GM19395 (cell line): ENCODE measurements at regions not wholly inside any gene's neighbourhood (a gene's known extent, or its start where the extent isn't known, plus 50 kb on each side); places are given as distances from the start of the nearest gene placed in this dataset.
"Not testable (repeated sequence)": the region's sequence is repeated elsewhere in the genome, so short reads cannot be mapped to it uniquely, and the experiment has no call there.

Experiments used
- ATAC-seq: cut with Tn5 transposase; IDR thresholded peaks from one replicate; pipeline ENCODE4 v1.9.1; 2021; ENCODE audit warnings: mild to moderate bottlenecking, moderate library complexity; ENCODE audit not compliant: unreplicated experiment

GRCh38 chr16:59809488-59809887, 1075.4 kb upstream of the GOT2 start:
- not testable (repeated sequence) for ATAC-seq

GRCh38 chr16:59783191-59783590, 1049.1 kb upstream of the GOT2 start:
- ATAC-seq, result no peak

GRCh38 chr16:59773330-59773729, 1039.2 kb upstream of the GOT2 start:
- ATAC-seq, result no peak

- no peak for ATAC-seq
Observed at GRCh38 chr16:59759296-59759695, 1025.2 kb upstream of the GOT2 start.

DNA sequence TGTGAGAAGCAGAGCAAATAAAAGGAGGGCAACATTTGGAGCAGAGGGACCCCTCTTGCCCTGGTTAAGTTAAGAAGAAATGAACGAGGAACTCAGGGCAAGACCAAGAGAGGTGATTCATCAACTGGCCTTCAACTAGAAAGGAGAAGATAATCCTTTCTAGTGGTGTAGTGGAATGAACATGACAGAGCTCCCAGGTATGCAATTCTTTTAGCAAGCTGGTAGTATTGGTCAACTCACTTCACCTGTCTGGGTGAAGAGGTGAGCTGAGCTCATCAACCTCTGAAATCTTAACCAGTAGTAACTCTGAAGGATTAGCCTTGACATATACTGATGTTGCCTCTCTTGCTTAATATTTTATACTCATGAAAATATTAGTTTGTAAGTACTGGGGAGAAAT, 1024.7 kb upstream of the GOT2 start:
- no peak for ATAC-seq

DNA sequence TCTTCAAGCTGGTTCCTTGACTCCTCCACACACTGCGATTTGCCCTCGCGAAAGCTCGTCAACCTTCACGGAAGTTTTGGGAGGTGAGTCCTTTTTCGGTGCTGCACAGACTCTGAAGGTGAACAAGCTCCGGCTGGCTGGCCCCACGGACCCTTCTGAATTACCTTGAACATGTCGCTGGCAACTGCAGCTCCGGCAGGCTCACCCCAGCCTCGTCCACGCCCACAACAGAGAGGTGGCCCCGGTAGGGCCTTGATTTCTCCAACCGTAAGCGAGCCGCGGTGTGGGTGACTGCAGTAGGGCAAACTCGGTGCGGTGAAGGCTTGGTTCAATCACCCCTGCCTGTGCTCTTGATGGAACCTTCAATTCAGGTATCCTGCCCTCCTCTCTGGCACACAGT, 1020.7 kb upstream of the GOT2 start:
- no peak for ATAC-seq

DNA sequence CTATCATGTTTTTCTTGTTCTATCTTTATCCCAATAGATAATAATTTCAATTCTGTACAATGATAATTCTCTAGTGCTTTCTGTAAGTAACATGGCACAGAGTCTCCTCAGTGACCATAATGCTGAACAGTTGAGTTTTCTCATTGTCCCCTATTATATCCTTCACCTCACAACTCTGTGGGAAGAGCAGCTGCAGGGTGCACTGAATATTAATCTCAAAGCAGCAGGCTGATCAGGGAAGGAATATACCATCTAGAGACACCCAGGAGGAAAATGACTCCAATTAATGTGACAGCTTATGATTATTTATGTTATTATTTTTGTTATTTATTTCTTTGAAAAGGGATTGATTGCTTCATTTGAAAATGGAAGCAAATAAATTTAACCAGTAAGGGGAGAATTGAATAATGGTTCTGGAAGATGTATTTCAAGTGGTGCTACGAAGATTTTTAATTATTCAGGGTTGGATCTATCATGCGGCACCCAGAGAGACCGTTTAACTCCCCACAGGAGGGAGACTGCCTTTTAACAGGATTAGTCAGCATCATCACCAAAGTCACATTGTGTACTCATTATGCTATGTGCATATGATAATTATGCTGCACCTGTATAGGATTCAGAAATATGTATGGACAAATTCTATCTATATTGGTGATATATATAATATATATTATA, 1015.7 kb upstream of the GOT2 start:
- no peak for ATAC-seq

GRCh38 chr16:59748531-59748930, 1014.4 kb upstream of the GOT2 start:
- ATAC-seq, result no peak

DNA sequence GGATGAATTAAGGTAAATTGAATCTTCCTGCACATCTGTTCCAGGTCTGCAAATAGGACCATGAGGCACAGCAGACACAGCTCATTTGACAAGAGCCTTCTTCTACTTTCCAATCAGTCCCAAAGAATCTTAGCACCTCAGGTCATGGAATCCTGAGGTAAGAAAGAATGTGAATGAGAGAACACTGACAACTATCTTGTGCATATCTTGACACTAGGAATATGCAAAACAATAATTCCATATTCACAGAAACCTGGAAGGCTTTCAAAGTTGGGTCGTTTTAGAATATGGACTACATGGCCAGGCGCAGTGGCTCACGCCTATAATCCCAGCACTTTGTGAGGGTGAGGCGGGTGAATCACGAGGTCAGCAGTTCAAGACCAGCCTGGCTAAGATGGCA, 1009.4 kb upstream of the GOT2 start:
- ATAC-seq, result no peak

DNA sequence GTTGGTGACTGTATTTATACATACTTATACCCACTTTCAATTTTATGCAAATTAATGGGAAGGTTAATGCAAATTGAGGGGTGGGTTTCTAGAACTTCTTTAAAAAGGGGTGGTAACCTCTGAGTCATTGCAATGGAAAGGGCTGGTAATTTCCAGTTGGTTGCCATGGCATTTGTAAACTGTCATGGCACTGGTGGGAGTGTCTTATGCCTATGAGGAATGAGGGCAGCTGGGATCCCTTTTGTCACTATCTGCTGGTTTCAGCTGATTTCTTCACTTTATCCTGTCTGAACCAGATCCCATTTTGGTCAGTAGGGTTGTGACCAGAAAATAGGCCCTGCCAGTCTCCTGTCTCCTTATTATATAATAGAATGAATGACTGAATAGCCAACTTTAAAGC, 1006.7 kb upstream of the GOT2 start:
- no peak for ATAC-seq

DNA sequence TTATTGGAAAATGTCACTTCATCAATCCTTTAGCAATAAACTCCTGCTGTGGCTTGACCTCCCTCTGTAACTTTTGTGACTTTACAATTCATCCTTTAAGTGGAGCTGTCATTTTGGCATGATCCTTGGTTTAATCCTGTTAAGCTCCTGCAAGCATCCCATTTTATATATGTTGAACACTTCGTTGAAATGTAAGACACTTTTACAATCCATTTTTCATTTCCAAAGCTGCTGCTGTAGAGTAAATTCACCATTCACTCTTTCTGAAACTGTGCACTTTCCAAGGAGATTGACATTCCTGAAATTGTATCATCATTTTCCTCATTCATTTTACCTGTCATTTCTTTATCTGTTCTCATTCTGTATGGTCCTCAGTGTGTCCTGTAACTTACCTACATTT, 1003.2 kb upstream of the GOT2 start:
- ATAC-seq, result no peak

- ATAC-seq, result no peak
Observed at GRCh38 chr16:59733321-59733720, 999.2 kb upstream of the GOT2 start.

DNA sequence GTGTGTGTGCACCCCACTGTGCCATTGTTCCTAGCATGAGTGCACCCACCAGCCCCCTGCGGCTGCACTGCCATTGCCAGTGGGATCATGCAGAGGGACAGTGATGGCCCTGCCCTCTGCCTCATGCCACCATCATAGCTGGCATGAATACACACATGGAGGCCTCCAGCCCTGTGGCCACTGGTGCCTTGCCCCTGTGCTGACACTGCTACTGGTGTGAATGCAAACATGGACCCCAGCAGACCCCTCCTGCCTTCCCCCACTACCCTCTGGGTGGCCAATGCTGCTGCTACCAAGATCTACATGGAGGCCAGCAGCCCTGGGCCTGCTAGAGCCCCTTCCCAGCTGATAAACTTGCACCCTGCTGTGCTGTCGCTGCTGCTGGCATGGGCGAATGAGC, 995.5 kb upstream of the GOT2 start:
- ATAC-seq, result no peak

- no peak for ATAC-seq
Observed at GRCh38 chr16:59719121-59719520, 985.0 kb upstream of the GOT2 start.

DNA sequence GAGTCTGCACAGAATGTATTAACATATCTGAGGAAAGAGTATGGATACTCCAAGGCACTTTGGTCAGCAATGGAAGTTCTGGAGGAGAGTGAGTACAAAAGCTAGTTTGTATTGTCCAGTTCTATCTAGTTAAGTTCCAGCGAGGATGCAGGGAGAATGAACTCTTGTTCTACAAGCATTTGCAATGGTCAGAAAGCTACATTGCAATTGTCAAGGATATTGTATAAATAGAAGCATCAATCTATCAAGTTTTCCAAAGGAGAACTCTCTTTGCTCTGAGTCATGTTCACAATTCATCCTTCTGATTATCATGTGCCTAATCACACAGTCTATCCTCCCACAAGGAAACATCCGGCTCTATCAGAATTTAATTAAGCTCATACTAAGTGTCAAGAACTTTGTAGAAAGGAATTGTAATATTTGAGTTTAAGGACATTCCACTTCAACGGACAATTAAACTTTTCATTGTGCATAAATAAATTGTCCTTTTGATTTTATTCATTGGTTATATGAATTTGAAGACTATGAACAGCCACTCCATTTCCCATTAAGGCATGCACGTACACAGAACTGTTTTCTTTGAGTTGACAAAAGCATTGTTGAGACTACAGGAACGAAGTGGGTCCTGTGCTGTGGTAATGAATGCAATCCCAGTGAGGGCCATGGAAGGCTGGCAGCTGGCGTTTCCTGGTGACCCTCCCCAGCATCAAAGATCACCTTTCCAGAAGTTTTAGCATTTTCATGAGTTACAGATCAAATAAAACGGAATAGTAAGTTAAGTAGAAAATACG, 973.5 kb upstream of the GOT2 start:
- ATAC-seq, result no peak

DNA sequence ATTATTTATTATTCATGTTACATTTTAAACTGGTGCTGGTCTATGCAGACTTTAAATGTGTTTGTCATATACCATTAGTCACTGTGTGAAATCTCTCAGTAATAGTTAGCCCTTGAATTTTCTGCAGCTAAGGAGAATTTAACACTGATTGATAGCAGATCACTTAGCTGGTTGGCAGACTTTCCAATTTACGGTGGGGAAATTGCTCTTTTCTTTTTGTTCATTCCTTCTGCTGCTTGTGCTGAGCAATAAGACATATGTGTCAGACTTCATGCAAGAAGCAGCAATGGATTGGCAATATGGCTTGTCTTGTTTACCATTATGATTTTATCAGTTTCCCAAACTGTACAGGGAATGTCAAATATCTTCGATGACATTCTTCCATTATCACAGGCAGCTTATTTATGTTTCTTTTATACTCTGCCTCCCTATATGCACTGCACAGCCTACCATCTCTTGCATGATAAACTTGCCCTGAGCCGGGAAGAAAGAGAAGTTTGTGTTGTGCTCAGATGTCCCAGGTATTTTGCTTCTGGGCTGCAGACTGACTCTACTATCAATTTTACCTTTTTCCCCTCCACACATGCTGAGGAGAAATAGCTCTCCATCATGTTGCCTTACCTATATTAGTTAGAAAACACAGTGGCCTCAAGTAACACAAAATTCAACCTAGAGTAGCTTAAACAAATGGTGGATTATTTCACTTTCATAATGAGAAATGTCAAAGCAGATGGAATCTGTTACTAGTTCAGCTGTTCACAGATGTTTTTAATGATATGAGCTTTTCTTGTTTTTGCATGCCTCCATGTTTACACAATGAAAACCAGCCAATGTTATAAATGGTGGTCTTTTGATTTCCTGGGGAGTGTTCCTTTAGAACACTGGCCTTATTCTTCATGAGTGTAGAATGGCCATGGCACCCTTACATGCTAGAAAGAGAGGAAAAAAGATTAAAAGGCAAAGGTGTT, 968.1 kb upstream of the GOT2 start:
- no peak for ATAC-seq

DNA sequence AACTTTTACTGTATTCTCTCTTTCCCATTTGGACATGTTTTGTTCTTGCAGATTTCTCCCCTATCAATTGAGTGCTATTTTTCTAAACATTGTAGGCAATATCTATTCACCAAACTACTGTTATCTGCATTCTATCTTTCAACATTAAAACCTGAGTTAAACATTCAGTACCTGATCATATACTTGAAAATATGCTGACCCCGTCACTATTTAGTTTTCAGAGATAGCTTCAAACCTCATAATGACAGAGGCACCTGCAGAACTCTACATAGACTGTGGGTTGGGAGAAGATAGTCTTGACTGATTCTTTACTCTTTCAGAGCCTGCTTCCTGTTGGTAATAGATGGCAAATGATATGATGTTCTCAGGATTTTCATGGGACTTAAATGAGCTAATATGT, 965.7 kb upstream of the GOT2 start:
- ATAC-seq, result no peak

DNA sequence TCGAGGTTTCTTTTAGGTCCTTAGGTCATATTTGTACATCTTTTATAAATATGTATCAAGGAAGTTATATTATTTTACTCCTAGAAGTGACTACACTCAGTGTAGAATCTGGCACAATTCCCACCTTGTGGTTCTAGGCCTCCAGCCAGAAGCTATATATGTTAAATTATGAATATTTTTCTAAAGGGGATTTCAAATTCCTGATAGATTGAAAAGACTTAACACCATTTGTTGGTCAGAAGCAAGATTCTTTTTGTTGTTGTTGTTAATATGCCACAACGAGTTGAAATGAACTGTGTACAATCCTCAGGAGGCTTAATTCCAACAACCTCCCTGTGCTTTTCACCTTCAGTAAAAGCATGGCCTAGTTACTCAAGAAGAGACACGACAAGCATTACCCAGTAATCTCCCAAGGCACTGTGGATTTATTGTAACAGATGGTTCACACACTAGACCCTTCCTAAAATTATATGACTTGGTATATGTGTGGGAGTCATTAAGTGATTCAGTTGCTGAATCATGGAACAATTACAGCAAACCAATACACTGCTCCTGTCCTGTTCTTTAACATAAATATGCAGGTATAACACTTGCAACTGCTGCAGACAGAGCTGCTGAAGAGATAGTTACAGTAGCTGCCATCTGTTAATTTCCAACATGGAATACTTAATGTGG, 964.4 kb upstream of the GOT2 start:
- no peak for ATAC-seq

- ATAC-seq, result no peak
Observed at GRCh38 chr16:59697761-59698160, 963.6 kb upstream of the GOT2 start.

GRCh38 chr16:59697236-59697635, 963.1 kb upstream of the GOT2 start:
- ATAC-seq, result no peak

DNA sequence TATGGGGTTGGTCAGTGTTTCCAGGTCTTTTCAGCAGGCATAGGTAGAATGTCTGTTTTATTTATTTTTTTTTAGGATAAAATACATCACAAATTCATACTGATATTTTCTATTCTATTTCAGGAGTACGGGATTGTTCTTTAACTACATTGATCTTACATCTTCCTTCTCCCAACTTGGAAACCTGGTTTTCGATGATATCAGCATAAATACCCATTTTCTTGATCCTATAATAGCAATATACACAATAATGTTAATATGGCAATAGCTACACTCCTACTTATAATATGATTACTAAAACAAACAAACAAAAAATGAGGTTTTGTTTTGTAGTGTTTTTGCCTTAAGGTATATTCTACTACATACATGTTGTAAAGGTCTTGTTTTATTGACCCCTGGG, 962.4 kb upstream of the GOT2 start:
- no peak for ATAC-seq
